MM.1S (cell line): ENCODE measurements at regions not wholly inside any gene's neighbourhood (a gene's known extent, or its start where the extent isn't known, plus 50 kb on each side); places are given as distances from the start of the nearest gene placed in this dataset.

ENCODE experiments used
- DNase-seq: peaks from one replicate; pipeline ENCODE4 v3.0.0-alpha.2; 2015
- H2AFZ ChIP-seq: fragments of 300-600 bp; sonication (generic); 2 replicates; pipeline ENCODE4 v1.6.0; 2016; ENCODE audit warnings: antibody characterized with exemption, low read length
- H3F3A ChIP-seq: fragments of 300-600 bp; sonication (generic); 2 replicates; pipeline ENCODE4 v1.6.1; 2016; ENCODE audit warnings: mild to moderate bottlenecking, antibody characterized with exemption, low read length, moderate library complexity, mixed read lengths; ENCODE audit not compliant: insufficient read depth
- H3K27ac ChIP-seq: fragments of 300-600 bp; sonication (generic); 2 replicates; pipeline ENCODE4 v1.5.1; 2016; ENCODE audit warnings: mild to moderate bottlenecking, low read length
- H3K27me3 ChIP-seq: fragments of 300-600 bp; sonication (generic); replicated peaks from 2 replicates; pipeline ENCODE4 v1.6.0; 2016; ENCODE audit warnings: low read length; ENCODE audit not compliant: insufficient read depth
- H3K36me3 ChIP-seq: fragments of 300-600 bp; sonication (generic); replicated peaks from 2 replicates; pipeline ENCODE4 v1.6.1; 2016; ENCODE audit warnings: mild to moderate bottlenecking, low read length, mixed read lengths; ENCODE audit not compliant: insufficient read depth
- H3K4me1 ChIP-seq: fragments of 300-600 bp; sonication (generic); 2 replicates; pipeline ENCODE4 v1.6.1; 2016; ENCODE audit warnings: low read length, mixed read lengths
- H3K4me2 ChIP-seq: fragments of 300-600 bp; sonication (generic); 2 replicates; pipeline ENCODE4 v1.6.0; 2016; ENCODE audit warnings: low read depth, low read length
- H3K4me3 ChIP-seq: fragments of 300-600 bp; sonication (generic); 2 replicates; pipeline ENCODE4 v1.5.1; 2016; ENCODE audit warnings: low read length, mixed read lengths
- H3K79me2 ChIP-seq: fragments of 300-600 bp; sonication (generic); 2 replicates; pipeline ENCODE4 v1.6.1; 2016; ENCODE audit warnings: mixed run types, low read length, mixed read lengths
- H3K9ac ChIP-seq: fragments of 300-600 bp; sonication (generic); 2 replicates; pipeline ENCODE4 v1.6.1; 2016; ENCODE audit warnings: low read length, mixed read lengths
- H3K9me2 ChIP-seq: fragments of 300-600 bp; sonication (generic); replicated peaks from 2 replicates; pipeline ENCODE4 v1.6.1; 2016; ENCODE audit warnings: mild to moderate bottlenecking, low read length, mixed read lengths; ENCODE audit not compliant: insufficient read depth
- H3K9me3 ChIP-seq: fragments of 300-600 bp; sonication (generic); replicated peaks from 2 replicates; pipeline ENCODE4 v1.6.1; 2016; ENCODE audit warnings: mild to moderate bottlenecking, low read length, mixed read lengths; ENCODE audit not compliant: insufficient read depth
- H4K20me1 ChIP-seq: fragments of 300-600 bp; sonication (generic); 2 replicates; pipeline ENCODE4 v1.6.1; 2016; ENCODE audit warnings: mild to moderate bottlenecking, low read length, moderate library complexity, mixed read lengths; ENCODE audit not compliant: insufficient read depth
- CTCF ChIP-seq: fragments of 300-600 bp; sonication (generic); IDR thresholded peaks from 2 replicates; pipeline ENCODE4 v1.5.1; 2016; ENCODE audit warnings: antibody characterized with exemption, low read length, mixed read lengths
- EZH2 ChIP-seq: fragments of 300-600 bp; sonication (generic); optimal IDR thresholded peaks from 2 replicates; pipeline ENCODE3; 2017; ENCODE audit warnings: low read depth, mild to moderate bottlenecking, antibody characterized with exemption, low read length, mixed read lengths
- EZH2phosphoT487 ChIP-seq: fragments of 300-600 bp; sonication (generic); IDR thresholded peaks from 2 replicates; pipeline ENCODE4 v1.6.1; 2018; ENCODE audit warnings: antibody characterized with exemption, low read length

GRCh38 chr6:159446340-159446739 lies 246.7 kb downstream of the SOD2 start:
- no peak for DNase-seq
- H3F3A ChIP-seq: no peaks in the 10 kb centered on the region
- no peak overlapping the region for H3K9ac ChIP-seq
- no peaks in the 10 kb centered on the region for H3K36me3 ChIP-seq
- no peaks in the 10 kb centered on the region for H3K27me3 ChIP-seq
- H4K20me1 ChIP-seq: no peaks in the 10 kb centered on the region
- no peak overlapping the region for H3K4me3 ChIP-seq
- H3K27ac ChIP-seq: no peak overlapping the region
- no peaks in the 10 kb centered on the region for H3K4me1 ChIP-seq
- H2AFZ ChIP-seq: no peak overlapping the region
- H3K79me2 ChIP-seq: no peaks in the 10 kb centered on the region
- no peak overlapping the region for H3K4me2 ChIP-seq
- H3K9me2 ChIP-seq: no peaks in the 10 kb centered on the region
- TF ChIP-seq EZH2 (no peak), EZH2phosphoT487 (no peak), CTCF (no peak)
- no peaks in the 10 kb centered on the region for H3K9me3 ChIP-seq

- Histone ChIP-seq H3K4me3 (no peak overlapping the region), H3K27ac (no peak overlapping the region), H3K4me2 (no peak overlapping the region), H4K20me1 (no peaks in the 10 kb centered on the region), H3K79me2 (no peaks in the 10 kb centered on the region), H3K9me2 (no peaks in the 10 kb centered on the region), H2AFZ (no peak overlapping the region), H3K9ac (no peak overlapping the region), H3K36me3 (no peaks in the 10 kb centered on the region), H3K4me1 (no peaks in the 10 kb centered on the region), H3F3A (no peaks in the 10 kb centered on the region), H3K27me3 (no peaks in the 10 kb centered on the region), H3K9me3 (no peaks in the 10 kb centered on the region)
- DNase-seq: no peak
- TF ChIP-seq EZH2 (no peak), CTCF (no peak), EZH2phosphoT487 (no peak)
Measured at GRCh38 chr6:159445351-159445750, 247.7 kb downstream of the SOD2 start.

GRCh38 chr6:159444056-159444760 lies 248.8 kb downstream of the SOD2 start:
- no peak for TF ChIP-seq CTCF
- Histone ChIP-seq H2AFZ (no peak overlapping the region), H3K36me3 (no peaks in the 10 kb centered on the region), H3F3A (no peaks in the 10 kb centered on the region), H4K20me1 (no peaks in the 10 kb centered on the region), H3K4me1 (no peaks in the 10 kb centered on the region), H3K9me2 (no peaks in the 10 kb centered on the region), H3K9me3 (no peaks in the 10 kb centered on the region), H3K4me2 (no peak overlapping the region), H3K27ac (no peak overlapping the region), H3K27me3 (no peaks in the 10 kb centered on the region), H3K79me2 (no peaks in the 10 kb centered on the region), H3K4me3 (no peak overlapping the region), H3K9ac (no peak overlapping the region)
- DNase-seq: no peak
